IPS DF 4.7 (cell line): ENCODE measurements at regions not wholly inside any gene's neighbourhood (a gene's known extent, or its start where the extent isn't known, plus 50 kb on each side); places are given as distances from the start of the nearest gene placed in this dataset.

ENCODE experiments used
- DNase-seq: peaks from one replicate; pipeline ENCODE4 v3.0.0-alpha.2; 2013; ENCODE audit warnings: low spot score; ENCODE audit errors: extremely low read depth

- no peak for DNase-seq
These were observed 163.9 kb downstream of the ADAMTS15 start for GRCh38 chr11:130612291-130612851.

- DNase-seq, result no peak
These were observed 165.0 kb downstream of the ADAMTS15 start for GRCh38 chr11:130613396-130613795.

- DNase-seq, result no peak
These were observed 166.1 kb downstream of the ADAMTS15 start for GRCh38 chr11:130614591-130614990.

- DNase-seq, result no peak
These were observed 167.1 kb downstream of the ADAMTS15 start for GRCh38 chr11:130615561-130615960.

GRCh38 chr11:130616573-130616972 is 168.1 kb downstream of the ADAMTS15 start:
- DNase-seq, result no peak

GRCh38 chr11:130617001-130617400 is 168.6 kb downstream of the ADAMTS15 start:
- DNase-seq, result no peak

GRCh38 chr11:130620548-130620947 is 172.1 kb downstream of the ADAMTS15 start:
- no peak for DNase-seq

GRCh38 chr11:130622141-130622542 is 173.7 kb downstream of the ADAMTS15 start:
- DNase-seq, result no peak

- no peak for DNase-seq
These were observed 175.5 kb downstream of the ADAMTS15 start for GRCh38 chr11:130623670-130624668.

- no peak for DNase-seq
These were observed 176.6 kb downstream of the ADAMTS15 start for GRCh38 chr11:130624971-130625544.

GRCh38 chr11:130625578-130626306 is 177.3 kb downstream of the ADAMTS15 start:
- DNase-seq, result no peak

- no peak for DNase-seq
These were observed 180.6 kb downstream of the ADAMTS15 start for GRCh38 chr11:130629039-130629438.

GRCh38 chr11:130631119-130631518 is 182.7 kb downstream of the ADAMTS15 start:
- DNase-seq, result no peak

GRCh38 chr11:130633466-130633865 is 185.0 kb downstream of the ADAMTS15 start:
- DNase-seq, result no peak

- DNase-seq, result no peak
These were observed 185.7 kb downstream of the ADAMTS15 start for GRCh38 chr11:130634186-130634585.

- no peak for DNase-seq
These were observed 186.6 kb downstream of the ADAMTS15 start for GRCh38 chr11:130634961-130635473.

GRCh38 chr11:130635937-130636630 is 187.6 kb downstream of the ADAMTS15 start:
- DNase-seq, result no peak

- DNase-seq, result no peak
These were observed 188.4 kb downstream of the ADAMTS15 start for GRCh38 chr11:130636722-130637464.

- no peak for DNase-seq
These were observed 189.1 kb downstream of the ADAMTS15 start for GRCh38 chr11:130637566-130637965.

GRCh38 chr11:130638033-130638432 is 189.6 kb downstream of the ADAMTS15 start:
- no peak for DNase-seq
